Upper lobe of left lung (tissue), 6 donors: ENCODE measurements at regions not wholly inside any gene's neighbourhood (a gene's known extent, or its start where the extent isn't known, plus 50 kb on each side); places are given as distances from the start of the nearest gene placed in this dataset.

ENCODE experiments used
- ATAC-seq, 2 donors: fragments of 200-7000 bp; cut with Tn5 transposase; one replicate each; pipeline ENCODE4 v1.9.1; 2022; ENCODE audit warnings: mild to moderate bottlenecking in 2 of 2, moderate library complexity in 2 of 2; ENCODE audit not compliant: low FRiP score in 2 of 2
- DNase-seq, 2 donors: peaks; one replicate each; pipeline ENCODE4 v3.0.0-alpha.2; 2019 to 2020
- H3K27ac ChIP-seq, 4 donors: fragments of 200-600 bp; sonication (generic); one replicate each; pipeline ENCODE4 v1.5.1; 2016 to 2019
- H3K27me3 ChIP-seq, 4 donors: fragments of 200-600 bp; sonication (generic); one replicate each; pipeline ENCODE4 v1.5.1; 2017 to 2019
- H3K36me3 ChIP-seq, 4 donors: fragments of 200-600 bp; sonication (generic); one replicate each; pipeline ENCODE4 v1.5.1; 2016 to 2019
- H3K4me1 ChIP-seq, 4 donors: fragments of 200-600 bp; sonication (generic); one replicate each; pipeline ENCODE4 v1.5.1; 2018 to 2019
- H3K4me3 ChIP-seq, 4 donors: fragments of 200-600 bp; sonication (generic); one replicate each; pipeline ENCODE4 v1.5.1; 2017 to 2019; ENCODE audit warnings: mild to moderate bottlenecking in 2 of 4, moderate library complexity in 1 of 4
- H3K9me3 ChIP-seq, 4 donors: fragments of 200-600 bp; sonication (generic); one replicate each; pipeline ENCODE4 v1.5.1; 2018 to 2019
- CTCF ChIP-seq, 6 experiments: fragments of 450-650 bp in 4 of 6; fragments of 200-600 bp in 2 of 6; sonication (generic) in 2 of 6; IDR thresholded peaks; one replicate each; pipeline ENCODE4 v1.5.1; 2016 to 2019; ENCODE audit warnings: antibody characterized with exemption in 6 of 6
- EP300 ChIP-seq, 4 donors: sonication (generic); formaldehyde crosslinking; IDR thresholded peaks; one replicate each; pipeline ENCODE4 v1.5.1; 2017; ENCODE audit warnings: antibody characterized with exemption in 4 of 4, control low read depth in 2 of 4
- POLR2A ChIP-seq, 4 donors: fragments of 450-650 bp; IDR thresholded peaks; one replicate each; pipeline ENCODE4 v1.5.1; 2016 to 2017; ENCODE audit warnings: antibody characterized with exemption in 4 of 4, mild to moderate bottlenecking in 2 of 4
- POLR2AphosphoS5 ChIP-seq, 2 donors: sonication (generic); formaldehyde crosslinking; IDR thresholded peaks; one replicate each; pipeline ENCODE4 v1.5.1; 2017; ENCODE audit warnings: antibody characterized with exemption in 2 of 2
- WGBS, 2 donors: methylation state at CpG; one replicate each; pipeline ENCODE4 v1.1.5; 2017 to 2018; 5-methylcytosine and 5-hydroxymethylcytosine counted together
- donor health status: DM: no; HTN: no; CAD: no; lungs with moderate emphysema.
- donor health status: DM: no; HTN: yes; CAD: no; lungs with severe emphysema.

GRCh38 chr7:159226011-159226702, 81.5 kb upstream of the VIPR2 start:
- WGBS, 2 donors = 77 to 82% methylated on average over 6 of the region's 6 CpGs
- ATAC-seq (no peak), DNase-seq (no peak)
- no peaks in the 10 kb centered on the region for H3K9me3 ChIP-seq
- H3K4me3 ChIP-seq = no peak overlapping the region
- no peaks in the 10 kb centered on the region for H3K36me3 ChIP-seq
- no peak overlapping the region for H3K27ac ChIP-seq
- no peaks in the 10 kb centered on the region for H3K4me1 ChIP-seq
- no peak for TF ChIP-seq POLR2A (IDR thresholded peaks at IDR 0.05)
- no peak for TF ChIP-seq POLR2AphosphoS5 (IDR thresholded peaks at IDR 0.05)
- TF ChIP-seq EP300 (IDR thresholded peaks at IDR 0.05) = no peak
- TF ChIP-seq CTCF (IDR thresholded peaks at IDR 0.05) = no peak
- no peaks in the 10 kb centered on the region for H3K27me3 ChIP-seq

GRCh38 chr7:159218607-159219006, 73.9 kb upstream of the VIPR2 start:
- DNase-seq (no peak), ATAC-seq (no peak)
- Histone ChIP-seq H3K4me1 (no peaks in the 10 kb centered on the region), H3K27me3 (no peaks in the 10 kb centered on the region), H3K4me3 (no peak overlapping the region), H3K36me3 (no peaks in the 10 kb centered on the region), H3K9me3 (no peaks in the 10 kb centered on the region), H3K27ac (no peak overlapping the region)
- 60 to 73% methylated on average over 3 to 7 of the region's 7 CpGs for WGBS, 2 donors
- TF ChIP-seq POLR2AphosphoS5 (IDR thresholded peaks at IDR 0.05) = no peak
- no peak for TF ChIP-seq CTCF (IDR thresholded peaks at IDR 0.05)
- no peak for TF ChIP-seq POLR2A (IDR thresholded peaks at IDR 0.05)
- no peak for TF ChIP-seq EP300 (IDR thresholded peaks at IDR 0.05)

GRCh38 chr7:159218170-159218569, 73.5 kb upstream of the VIPR2 start:
- Histone ChIP-seq H3K36me3 (no peaks in the 10 kb centered on the region), H3K9me3 (no peaks in the 10 kb centered on the region), H3K27me3 (no peaks in the 10 kb centered on the region), H3K4me1 (no peaks in the 10 kb centered on the region), H3K4me3 (no peak overlapping the region), H3K27ac (no peak overlapping the region)
- ATAC-seq (no peak), DNase-seq (no peak)
- WGBS, 2 donors = 50% methylated on average over 1 of the region's 1 CpG
- no peak for TF ChIP-seq POLR2A (IDR thresholded peaks at IDR 0.05)
- no peak for TF ChIP-seq POLR2AphosphoS5 (IDR thresholded peaks at IDR 0.05)
- TF ChIP-seq CTCF (IDR thresholded peaks at IDR 0.05) = no peak
- TF ChIP-seq EP300 (IDR thresholded peaks at IDR 0.05) = no peak

- no peak for ATAC-seq
- TF ChIP-seq EP300 (IDR thresholded peaks at IDR 0.05) (no peak), POLR2A (IDR thresholded peaks at IDR 0.05) (no peak), CTCF (IDR thresholded peaks at IDR 0.05) (no peak), POLR2AphosphoS5 (IDR thresholded peaks at IDR 0.05) (no peak)
- Histone ChIP-seq H3K4me3 (no peak overlapping the region), H3K36me3 (no peaks in the 10 kb centered on the region), H3K27ac (no peak overlapping the region), H3K4me1 (no peaks in the 10 kb centered on the region), H3K27me3 (no peaks in the 10 kb centered on the region), H3K9me3 (no peaks in the 10 kb centered on the region)
- no peak for DNase-seq
- WGBS, 2 donors = 85 to 88% methylated on average over 4 of the region's 4 CpGs
These were observed 70.4 kb upstream of the VIPR2 start for GRCh38 chr7:159215076-159215475.

GRCh38 chr7:159213253-159213652, 68.6 kb upstream of the VIPR2 start:
- Histone ChIP-seq H3K4me3 (no peak overlapping the region), H3K27me3 (no peaks in the 10 kb centered on the region), H3K27ac (no peak overlapping the region), H3K4me1 (no peaks in the 10 kb centered on the region), H3K36me3 (no peaks in the 10 kb centered on the region), H3K9me3 (no peaks in the 10 kb centered on the region)
- no peak for DNase-seq
- WGBS, 2 donors = 72 to 82% methylated on average over 2 of the region's 2 CpGs
- no peak for ATAC-seq
- no peak for TF ChIP-seq CTCF (IDR thresholded peaks at IDR 0.05)
- no peak for TF ChIP-seq POLR2A (IDR thresholded peaks at IDR 0.05)
- TF ChIP-seq EP300 (IDR thresholded peaks at IDR 0.05) = no peak
- TF ChIP-seq POLR2AphosphoS5 (IDR thresholded peaks at IDR 0.05) = no peak
